ENCODE measurements at regions not wholly inside any gene's neighbourhood (a gene's known extent, or its start where the extent isn't known, plus 50 kb on each side); places are given as distances from the start of the nearest gene placed in this dataset.

DNA sequence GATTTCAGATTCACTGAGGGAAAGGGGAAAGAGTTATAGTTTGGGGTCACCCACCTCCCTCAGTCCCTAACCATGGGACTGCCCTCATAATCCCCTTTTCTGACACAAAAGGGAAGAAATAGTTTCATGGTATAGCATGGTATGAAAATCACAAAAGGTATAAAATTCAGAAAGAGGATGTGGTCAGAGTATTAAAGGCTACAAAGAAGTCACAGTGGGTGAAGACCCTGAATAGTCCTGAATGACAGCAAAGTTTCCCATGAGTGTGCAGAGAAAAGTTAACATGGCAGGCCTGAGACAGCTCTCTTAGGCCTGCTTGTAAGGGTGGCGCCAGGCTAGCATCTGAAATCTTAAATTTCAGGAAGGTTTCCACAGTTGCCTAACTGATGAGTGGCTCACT is 290.6 kb upstream of the ZNF608 start:
- DNase-seq (ENCODE audit: low read depth in 4 of 4, low spot score in 3 of 4): no peak

- no peak for DNase-seq (ENCODE audit: low read depth in 4 of 4, low spot score in 3 of 4)
These were observed 291.1 kb upstream of the ZNF608 start for GRCh38 chr5:125037530-125037929.

DNA sequence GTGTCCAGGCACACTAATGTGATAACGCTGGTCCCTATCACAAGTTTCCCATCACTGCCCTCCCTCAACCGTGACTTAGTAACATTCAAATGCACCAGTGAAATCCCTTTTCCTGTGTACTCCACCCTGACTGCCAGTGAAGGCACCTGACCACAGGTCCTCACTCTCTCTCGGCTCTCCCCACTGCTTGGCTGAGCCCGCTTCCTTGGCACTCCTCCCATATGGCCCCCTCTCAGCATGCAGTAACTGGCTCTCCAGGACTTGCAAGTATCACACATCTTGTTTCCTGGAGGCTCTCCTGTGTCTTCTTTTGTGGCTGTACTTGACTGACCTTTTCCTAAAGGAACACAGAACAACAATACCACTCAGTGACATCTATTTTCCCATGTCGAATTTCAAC is 292.0 kb upstream of the ZNF608 start:
- DNase-seq (ENCODE audit: low read depth in 4 of 4, low spot score in 3 of 4): no peak

GRCh38 chr5:125041798-125042197 is 295.4 kb upstream of the ZNF608 start:
- DNase-seq (ENCODE audit: low read depth in 4 of 4, low spot score in 3 of 4): no peak

- DNase-seq (ENCODE audit: low read depth in 4 of 4, low spot score in 3 of 4): no peak
These were observed 295.9 kb upstream of the ZNF608 start for GRCh38 chr5:125042261-125042890.

DNA sequence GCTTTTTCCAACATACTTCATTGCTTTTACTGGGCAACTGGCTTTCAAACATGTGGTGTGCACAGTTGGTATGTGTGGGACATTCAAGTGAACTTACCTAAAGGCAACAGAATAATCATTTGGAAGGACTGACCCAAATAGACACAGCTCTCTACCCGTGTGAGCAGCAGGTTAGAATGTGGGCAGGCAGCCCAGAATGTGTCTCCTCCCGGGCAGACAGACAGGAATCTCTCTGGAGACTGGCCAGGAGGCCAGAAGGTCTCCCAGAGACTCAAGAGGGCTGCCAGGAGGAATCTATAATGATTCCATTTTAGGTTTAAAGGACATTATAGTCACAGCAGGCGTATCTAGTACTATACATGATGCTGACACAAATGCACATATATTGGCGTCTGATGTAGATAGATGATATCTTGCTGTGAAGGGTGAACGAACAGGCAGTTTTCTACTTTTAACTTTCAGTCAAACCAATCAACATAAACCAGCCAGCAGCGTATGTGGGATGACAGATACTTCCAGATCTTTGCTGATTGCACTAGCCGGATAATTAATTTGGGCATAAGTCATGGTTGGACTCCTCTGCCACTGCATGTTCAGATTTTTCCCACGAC is 297.4 kb upstream of the ZNF608 start:
- no peak for DNase-seq (ENCODE audit: low read depth in 4 of 4, low spot score in 3 of 4)

GRCh38 chr5:125044491-125045282 is 298.2 kb upstream of the ZNF608 start:
- no peak for DNase-seq (ENCODE audit: low read depth in 4 of 4, low spot score in 3 of 4)

GRCh38 chr5:125045646-125046045 is 299.2 kb upstream of the ZNF608 start:
- DNase-seq (ENCODE audit: low read depth in 4 of 4, low spot score in 3 of 4): no peak

DNA sequence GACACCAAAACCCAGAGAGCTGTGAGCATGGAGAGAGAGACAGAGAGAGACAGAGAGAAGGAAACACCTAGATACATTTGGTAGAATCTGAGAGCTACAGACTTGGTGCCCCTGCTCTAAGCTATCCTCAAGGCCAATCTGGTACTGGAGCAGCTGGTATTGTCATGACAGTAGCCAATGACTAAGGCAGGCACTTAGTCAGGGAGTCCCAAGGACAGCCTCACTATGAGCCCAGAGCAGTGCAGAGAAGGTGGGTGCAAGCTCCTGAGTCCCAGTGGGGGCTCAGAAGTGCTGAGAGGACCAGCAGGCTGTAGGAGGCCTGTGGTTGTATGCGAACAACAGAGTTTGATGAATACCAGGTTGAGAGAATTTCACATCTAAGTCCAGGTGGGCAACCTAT is 300.4 kb upstream of the ZNF608 start:
- no peak for DNase-seq (ENCODE audit: low read depth in 4 of 4, low spot score in 3 of 4)

DNA sequence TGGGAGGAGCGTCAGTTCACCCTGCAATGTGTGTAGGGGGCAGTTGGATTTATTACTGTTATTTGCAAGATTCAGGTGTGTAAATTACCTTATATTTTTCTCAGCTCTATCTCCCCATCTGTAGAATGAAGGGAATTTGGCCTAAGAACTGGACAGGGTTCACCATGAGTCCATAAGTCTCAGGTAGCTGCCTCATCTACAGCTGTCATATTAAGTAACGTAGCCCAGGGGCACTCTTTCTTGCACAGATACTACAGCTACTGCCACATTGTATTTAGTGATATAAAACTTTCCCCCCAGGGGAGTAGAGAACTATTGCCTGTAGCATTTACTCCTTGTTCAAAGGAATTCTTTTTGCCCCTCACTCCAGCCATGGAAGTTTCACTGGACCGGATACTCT is 301.4 kb upstream of the ZNF608 start:
- no peak for DNase-seq (ENCODE audit: low read depth in 4 of 4, low spot score in 3 of 4)

DNA sequence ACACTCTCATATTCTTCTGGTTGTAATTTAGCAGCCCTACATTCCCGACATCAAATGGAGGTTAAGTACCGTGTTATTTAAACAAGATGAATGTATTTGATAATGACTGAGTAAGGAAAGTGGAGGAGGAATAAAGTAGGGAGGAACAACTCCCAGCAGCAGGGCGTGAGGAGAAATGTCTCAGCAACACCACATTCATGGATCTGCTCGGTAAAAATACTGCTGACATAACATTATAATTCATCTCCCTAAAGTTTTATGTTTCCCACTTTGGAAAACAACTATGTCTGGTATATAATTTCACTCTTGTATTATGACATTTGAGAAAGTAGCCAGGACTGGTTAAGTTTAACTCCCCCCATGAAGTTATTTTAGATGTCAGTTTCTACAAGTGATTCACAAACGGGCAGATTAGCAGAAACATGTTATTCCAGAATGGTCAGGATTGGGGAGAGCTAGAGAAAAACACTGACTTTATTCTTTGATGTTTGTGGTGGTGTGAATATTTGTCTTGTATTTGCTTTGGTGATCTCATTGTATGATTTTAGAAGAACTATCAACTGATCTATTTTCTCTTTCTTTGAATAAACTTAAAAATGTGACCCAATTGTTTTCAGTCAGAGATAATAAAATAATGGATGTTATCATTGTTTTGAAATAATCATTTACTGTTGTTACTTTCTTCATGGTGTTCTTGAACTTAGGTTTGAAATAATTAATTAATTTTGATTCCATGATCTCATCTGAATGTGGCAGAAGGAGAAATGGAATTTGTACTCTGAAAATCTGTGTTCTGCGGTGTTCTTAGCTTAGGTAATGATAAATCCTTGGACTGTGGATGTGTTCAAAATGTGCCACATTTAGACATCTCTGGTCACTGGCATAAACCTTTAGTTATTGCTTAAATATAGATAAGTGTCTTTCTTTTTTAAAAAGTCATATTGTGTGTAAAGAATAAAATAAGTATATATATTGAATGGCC is 303.6 kb upstream of the ZNF608 start:
- DNase-seq (ENCODE audit: low read depth in 4 of 4, low spot score in 3 of 4): no peak

- no peak for DNase-seq (ENCODE audit: low read depth in 4 of 4, low spot score in 3 of 4)
These were observed 304.5 kb upstream of the ZNF608 start for GRCh38 chr5:125050926-125051325.

DNA sequence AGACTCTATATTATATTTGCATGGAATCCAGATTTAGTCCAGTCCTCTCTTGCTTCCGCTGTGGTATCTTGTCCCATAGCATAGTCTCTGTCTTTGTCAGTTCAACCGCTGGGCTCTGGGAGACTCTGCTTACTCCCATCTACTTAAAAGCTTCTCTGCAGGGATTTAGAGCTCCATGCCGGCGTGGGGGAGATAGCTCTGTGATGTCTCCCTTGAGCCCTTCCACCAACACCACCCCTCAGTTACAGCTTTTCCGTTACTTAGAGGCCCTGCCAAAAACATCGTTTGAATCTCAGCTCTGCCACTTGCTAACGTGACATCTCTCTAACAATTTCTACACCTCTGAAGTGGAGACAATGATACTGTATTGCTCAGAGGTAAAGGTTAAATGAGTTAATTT is 306.1 kb upstream of the ZNF608 start:
- no peak for DNase-seq (ENCODE audit: low read depth in 4 of 4, low spot score in 3 of 4)

DNA sequence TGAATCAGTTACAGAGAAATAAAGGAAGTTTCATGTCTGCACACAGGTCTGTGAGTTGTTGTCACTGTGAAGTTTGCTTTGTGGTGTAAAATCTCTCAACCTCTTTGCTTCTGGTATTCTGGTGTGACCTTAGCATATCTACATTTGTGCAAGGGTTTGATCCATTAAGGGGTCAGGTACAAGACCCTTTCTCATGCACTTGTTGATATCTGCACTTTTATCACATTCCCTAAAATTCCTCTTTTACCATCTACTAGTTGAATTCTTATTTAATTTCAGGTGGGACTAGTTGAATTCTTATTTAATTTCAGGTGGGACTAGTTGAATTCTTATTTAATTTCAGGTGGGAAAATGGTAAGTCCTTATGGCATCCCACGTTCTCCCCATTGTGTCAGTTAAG is 306.7 kb upstream of the ZNF608 start:
- no peak for DNase-seq (ENCODE audit: low read depth in 4 of 4, low spot score in 3 of 4)

DNA sequence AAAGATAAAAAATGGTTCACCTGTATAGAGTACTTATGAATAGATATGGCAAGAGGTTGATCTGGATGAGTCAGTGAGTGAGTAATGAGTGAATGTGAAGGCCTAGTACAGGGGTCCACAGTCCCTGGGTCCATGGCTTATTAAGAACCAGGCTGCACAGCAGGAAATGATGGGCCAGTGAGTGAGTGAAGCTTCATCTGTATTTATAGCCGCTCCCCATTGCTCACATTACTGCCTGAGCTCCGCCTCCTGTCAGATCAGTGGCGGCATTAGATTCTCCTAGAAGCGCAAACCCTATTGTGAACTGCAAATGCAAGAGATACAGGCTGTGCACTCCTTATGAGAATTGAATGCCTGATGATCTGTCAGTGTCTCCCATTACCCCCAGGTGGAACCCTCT is 307.7 kb upstream of the ZNF608 start:
- no peak for DNase-seq (ENCODE audit: low read depth in 4 of 4, low spot score in 3 of 4)

- no peak for DNase-seq (ENCODE audit: low read depth in 4 of 4, low spot score in 3 of 4)
These were observed 310.4 kb upstream of the ZNF608 start for GRCh38 chr5:125056671-125057485.

GRCh38 chr5:125057912-125058826 is 311.7 kb upstream of the ZNF608 start:
- DNase-seq (ENCODE audit: low read depth in 4 of 4, low spot score in 3 of 4): no peak

DNA sequence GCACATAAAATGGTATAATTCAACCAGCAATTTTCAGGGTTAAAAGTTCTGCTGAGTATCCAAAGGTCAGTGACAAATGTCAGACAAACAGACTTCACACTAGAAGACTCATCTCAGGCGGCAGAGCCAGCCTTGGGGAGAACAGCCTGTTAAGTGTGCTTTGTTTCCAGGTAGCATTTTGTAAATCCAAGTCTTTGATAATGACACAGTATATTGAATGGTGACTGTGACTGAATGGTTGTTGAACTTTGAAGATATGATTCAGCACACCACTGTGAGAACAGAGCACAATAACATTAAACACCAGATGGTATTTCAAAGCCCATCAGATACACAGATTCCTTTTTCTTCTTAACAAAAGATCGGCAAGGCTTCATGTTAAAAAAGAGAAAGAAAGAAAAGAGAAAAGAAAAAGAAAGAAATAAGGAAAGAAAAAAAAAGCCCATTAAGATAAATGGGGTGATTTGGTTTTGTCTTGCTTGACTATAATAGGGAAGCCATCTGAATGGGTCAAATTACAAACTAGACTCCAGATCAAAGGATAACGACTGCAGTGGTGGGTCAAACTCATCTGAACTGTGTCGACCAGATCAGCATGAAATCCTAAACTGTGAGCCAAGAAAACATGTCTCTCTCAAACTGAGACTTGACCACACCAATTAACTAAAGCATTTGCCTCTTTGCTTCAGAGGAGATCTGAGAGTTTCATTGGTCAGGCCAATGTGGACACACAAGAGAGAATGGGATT is 313.0 kb upstream of the ZNF608 start:
- DNase-seq (ENCODE audit: low read depth in 4 of 4, low spot score in 3 of 4): no peak
